B cell (primary cell): ENCODE measurements at regions not wholly inside any gene's neighbourhood (a gene's known extent, or its start where the extent isn't known, plus 50 kb on each side); places are given as distances from the start of the nearest gene placed in this dataset.

Experiments used
- ATAC-seq: fragments of 200-7000 bp; cut with Tn5 transposase; one replicate; pipeline ENCODE4 v1.10.0; 2021; ENCODE audit warnings: low read depth, mild to moderate bottlenecking, moderate number of reproducible peaks, moderate library complexity
- CTCF ChIA-PET: fragments of 350-600 bp; sonication (Branson Sonifier 250); formaldehyde crosslinking; loops from one replicate; lab custom pipeline; 2021; ENCODE audit warnings: antibody characterized with exemption, inconsistent platforms; lab: Charles Lee
- POLR2A ChIA-PET: fragments of 350-600 bp; sonication (Branson Sonifier 250); formaldehyde crosslinking; loops from one replicate; lab custom pipeline; 2021; ENCODE audit warnings: antibody characterized with exemption; lab: Charles Lee
- DNase-seq: peaks from one replicate; pipeline ENCODE4 v3.0.0; 2013
- H2AFZ ChIP-seq: 2 replicates; pipeline ENCODE4 v1.6.1; 2012; ENCODE audit warnings: mild to moderate bottlenecking, low read depth, low read length; ENCODE audit not compliant: insufficient read depth, poor library complexity, severe bottlenecking
- H3K27ac ChIP-seq, 2 donors: 1 replicate in 1 of 2; 2 replicates in 1 of 2; pipeline ENCODE4 v1.5.1; 2012 to 2013; ENCODE audit warnings: low read length in 2 of 2, mild to moderate bottlenecking in 2 of 2, moderate library complexity in 1 of 2
- H3K27me3 ChIP-seq, 4 experiments: fragments of 200-600 bp in 1 of 4; sonication (generic) in 1 of 4; replicated peaks in 1 of 4; 1 replicate in 2 of 4; 2 replicates in 2 of 4; pipeline versions ENCODE4 v1.6.1 to v1.7.0; 2013 to 2016; ENCODE audit warnings: low read length in 3 of 4, mild to moderate bottlenecking in 2 of 4, mixed read lengths in 1 of 4, moderate library complexity in 1 of 4; ENCODE audit not compliant: insufficient read depth in 4 of 4, control insufficient read depth in 3 of 4; ENCODE audit errors: control extremely low read depth in 1 of 4
- H3K36me3 ChIP-seq, 2 experiments: replicated peaks in 1 of 2; 1 replicate in 1 of 2; 2 replicates in 1 of 2; pipeline versions ENCODE4 v1.6.1 to v1.7.1; 2013; ENCODE audit warnings: low read length in 1 of 2; ENCODE audit not compliant: insufficient read depth in 2 of 2, control insufficient read depth in 1 of 2; ENCODE audit errors: control extremely low read depth in 1 of 2, extremely low read depth in 1 of 2
- H3K4me1 ChIP-seq, 2 donors: fragments of 200-600 bp in 1 of 2; sonication (generic) in 1 of 2; 1 replicate in 1 of 2; 2 replicates in 1 of 2; pipeline versions ENCODE4 v1.5.1 to v1.6.1; 2013 to 2017; ENCODE audit warnings: low read length in 2 of 2; ENCODE audit not compliant: control insufficient read depth in 2 of 2, insufficient read depth in 2 of 2
- H3K4me2 ChIP-seq: replicated peaks from 2 replicates; pipeline ENCODE3; 2012; ENCODE audit warnings: mild to moderate bottlenecking, low read depth, low read length; ENCODE audit not compliant: poor library complexity, severe bottlenecking
- H3K4me3 ChIP-seq, 5 experiments: fragments of 200-600 bp in 1 of 5; sonication (generic) in 1 of 5; 1 replicate in 3 of 5; 2 replicates in 2 of 5; pipeline versions ENCODE4 v1.5.1 to v1.7.0; 2011 to 2016; ENCODE audit warnings: low read length in 4 of 5, mild to moderate bottlenecking in 4 of 5, low read depth in 2 of 5, control low read depth in 1 of 5, moderate library complexity in 1 of 5; ENCODE audit not compliant: insufficient read depth in 1 of 5; ENCODE audit errors: control extremely low read depth in 1 of 5, extremely low read depth in 1 of 5
- H3K79me2 ChIP-seq: fragments of 200-600 bp; sonication (generic); one replicate; pipeline ENCODE4 v1.6.0; 2016; ENCODE audit warnings: low read length; ENCODE audit not compliant: control insufficient read depth, insufficient read depth
- H3K9ac ChIP-seq: fragments of 200-600 bp; sonication (generic); 2 replicates; pipeline ENCODE4 v1.6.1; 2017; ENCODE audit warnings: mild to moderate bottlenecking, low read length, moderate library complexity
- H3K9me3 ChIP-seq, 3 donors: one replicate each; pipeline versions ENCODE4 v1.6.1 to v1.7.1; 2013; ENCODE audit warnings: low read length in 2 of 3; ENCODE audit not compliant: control insufficient read depth in 2 of 3, insufficient read depth in 1 of 3; ENCODE audit errors: control extremely low read depth in 1 of 3
- H4K20me1 ChIP-seq: 2 replicates; pipeline ENCODE4 v1.6.0; 2012; ENCODE audit warnings: mild to moderate bottlenecking, low read length; ENCODE audit not compliant: insufficient read depth, control insufficient read depth, poor library complexity, severe bottlenecking
- H3K27ac Mint-ChIP-seq: one replicate; pipeline ENCODE4 v1.8.0; 2021; ENCODE audit warnings: mixed read lengths
- H3K27me3 Mint-ChIP-seq: one replicate; pipeline ENCODE4 v1.8.0; 2021; ENCODE audit warnings: mixed read lengths
- H3K4me1 Mint-ChIP-seq: one replicate; pipeline ENCODE4 v1.8.0; 2021; ENCODE audit warnings: mixed read lengths
- H3K4me3 Mint-ChIP-seq: one replicate; pipeline ENCODE4 v1.8.0; 2021; ENCODE audit warnings: mixed read lengths
- H3K9me3 Mint-ChIP-seq: one replicate; pipeline ENCODE4 v1.8.0; 2022; ENCODE audit warnings: mixed read lengths; ENCODE audit not compliant: insufficient read depth
- EZH2 ChIP-seq: IDR thresholded peaks from 2 replicates; pipeline ENCODE4 v1.6.1; 2012; ENCODE audit warnings: borderline replicate concordance, low read depth, mild to moderate bottlenecking, moderate library complexity, low read length; ENCODE audit not compliant: insufficient read depth, poor library complexity, severe bottlenecking
- WGBS: methylation state at CpG from one replicate; pipeline ENCODE4 v1.1.5; 2013; ENCODE audit warnings: missing lambda C conversion rate; ENCODE audit not compliant: insufficient coverage; 5-methylcytosine and 5-hydroxymethylcytosine counted together
- intact Hi-C: fragments of 100-400 bp; cut with micrococcal nuclease; formaldehyde crosslinking; loops from one replicate; pipeline ENCODE4 v1.10.0; 2022
- TF ChIP-seq, protein P1 (sequence below): fragments of 200-600 bp; IDR thresholded peaks from one replicate; pipeline ENCODE4 v1.8.0; 2022; ENCODE audit warnings: antibody characterized with exemption, mild to moderate bottlenecking

DNA sequence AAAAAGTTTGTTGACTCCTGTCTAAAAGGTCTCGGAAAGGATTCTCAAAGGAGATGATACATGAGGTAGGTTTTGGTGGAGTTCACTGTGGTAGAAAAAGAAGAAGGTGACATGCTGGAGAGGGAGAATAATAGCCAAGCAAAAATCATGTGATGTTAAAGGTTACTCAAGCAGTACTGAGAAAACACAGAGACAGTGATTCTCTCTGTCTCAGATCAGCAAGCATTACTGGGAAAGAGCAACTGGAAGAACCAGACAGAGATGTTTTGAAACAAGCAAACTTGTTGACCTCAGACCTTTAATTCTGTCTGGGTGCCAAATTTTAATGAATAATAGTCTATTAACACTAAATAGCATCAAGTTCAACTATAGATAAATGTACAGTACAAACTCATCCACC is 183.5 kb upstream of the PLEKHG7 start:
- Mint-ChIP-seq H3K27me3 (no peaks in the 10 kb centered on the region), H3K9me3 (no peaks in the 10 kb centered on the region), H3K4me1 (peaks cover 34% of the 10 kb centered on the region), H3K27ac (no peak overlapping the region), H3K4me3 (no peak overlapping the region)
- no peaks in the 10 kb centered on the region for H3K36me3 ChIP-seq
- ChIA-PET CTCF (interaction anchor here (0.7 kb wide), 1 partner anchor 329 kb away, joined by 3 read pairs; no protein-coding TSS in a partner anchor), POLR2A (no interaction called here)
- peak overlapping the region; percentile 20 for H3K4me2 ChIP-seq
- TF ChIP-seq EZH2 = no peak
- TF ChIP-seq, protein P1, sequence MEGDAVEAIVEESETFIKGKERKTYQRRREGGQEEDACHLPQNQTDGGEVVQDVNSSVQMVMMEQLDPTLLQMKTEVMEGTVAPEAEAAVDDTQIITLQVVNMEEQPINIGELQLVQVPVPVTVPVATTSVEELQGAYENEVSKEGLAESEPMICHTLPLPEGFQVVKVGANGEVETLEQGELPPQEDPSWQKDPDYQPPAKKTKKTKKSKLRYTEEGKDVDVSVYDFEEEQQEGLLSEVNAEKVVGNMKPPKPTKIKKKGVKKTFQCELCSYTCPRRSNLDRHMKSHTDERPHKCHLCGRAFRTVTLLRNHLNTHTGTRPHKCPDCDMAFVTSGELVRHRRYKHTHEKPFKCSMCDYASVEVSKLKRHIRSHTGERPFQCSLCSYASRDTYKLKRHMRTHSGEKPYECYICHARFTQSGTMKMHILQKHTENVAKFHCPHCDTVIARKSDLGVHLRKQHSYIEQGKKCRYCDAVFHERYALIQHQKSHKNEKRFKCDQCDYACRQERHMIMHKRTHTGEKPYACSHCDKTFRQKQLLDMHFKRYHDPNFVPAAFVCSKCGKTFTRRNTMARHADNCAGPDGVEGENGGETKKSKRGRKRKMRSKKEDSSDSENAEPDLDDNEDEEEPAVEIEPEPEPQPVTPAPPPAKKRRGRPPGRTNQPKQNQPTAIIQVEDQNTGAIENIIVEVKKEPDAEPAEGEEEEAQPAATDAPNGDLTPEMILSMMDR = no peak
- no peaks in the 10 kb centered on the region for H4K20me1 ChIP-seq
- 100% methylated on average over 1 of the region's 1 CpG for WGBS
- H3K4me3 ChIP-seq = no peak overlapping the region
- H3K4me1 ChIP-seq = peaks cover 19 to 21% of the 10 kb centered on the region in 2 donors
- H3K27ac ChIP-seq = no peak overlapping the region
- H3K79me2 ChIP-seq = no peaks in the 10 kb centered on the region
- DNase-seq = no peak
- no peak overlapping the region for H3K9ac ChIP-seq
- no peaks in the 10 kb centered on the region for H3K27me3 ChIP-seq
- H3K9me3 ChIP-seq = peaks cover 0 to 3% (median 0%) of the 10 kb centered on the region in 3 donors
- H2AFZ ChIP-seq = peak overlapping the region; percentile 9
- ATAC-seq = no peak
- intact Hi-C loops = no loop called here

DNA sequence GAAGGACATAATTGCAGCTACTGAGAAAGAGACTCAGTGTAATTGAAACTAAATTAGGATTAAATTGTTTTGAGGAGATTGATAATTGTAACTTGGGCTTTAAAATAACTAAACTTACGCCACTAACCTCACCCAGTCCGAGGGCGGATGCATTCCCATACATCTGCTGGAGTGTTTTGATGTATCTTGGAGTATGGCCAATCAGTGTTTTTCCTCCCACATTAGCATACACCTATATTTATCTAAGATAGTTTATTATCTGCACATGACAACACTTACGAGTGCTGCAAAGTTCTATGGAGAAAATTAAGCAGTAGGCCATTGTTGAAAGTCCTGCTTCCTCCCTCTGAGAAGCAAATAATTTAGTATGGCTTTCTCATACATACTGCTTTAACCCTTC is 184.7 kb upstream of the PLEKHG7 start:
- no peak overlapping the region for H3K27ac Mint-ChIP-seq
- no peaks in the 10 kb centered on the region for H3K36me3 ChIP-seq
- ChIA-PET CTCF (interaction anchor here (1.0 kb wide), 1 partner anchor 52 kb away, joined by 3 read pairs; no protein-coding TSS in a partner anchor), POLR2A (no interaction called here)
- no peaks in the 10 kb centered on the region for H3K27me3 ChIP-seq
- H3K4me1 Mint-ChIP-seq = peaks cover 34% of the 10 kb centered on the region
- ATAC-seq (no peak), DNase-seq (no peak)
- no peaks in the 10 kb centered on the region for H3K27me3 Mint-ChIP-seq
- H3K4me2 ChIP-seq = no peak overlapping the region
- H3K79me2 ChIP-seq = no peaks in the 10 kb centered on the region
- H3K9me3 Mint-ChIP-seq = no peaks in the 10 kb centered on the region
- 100% methylated on average over 1 of the region's 4 CpGs for WGBS
- H3K4me3 ChIP-seq = no peak overlapping the region
- peaks cover 19 to 21% of the 10 kb centered on the region in 2 donors for H3K4me1 ChIP-seq
- no peaks in the 10 kb centered on the region for H4K20me1 ChIP-seq
- H3K9ac ChIP-seq = no peak overlapping the region
- H3K4me3 Mint-ChIP-seq = no peak overlapping the region
- no peak overlapping the region for H3K27ac ChIP-seq
- no peak overlapping the region for H2AFZ ChIP-seq
- intact Hi-C loops = no loop called here
- H3K9me3 ChIP-seq = peaks cover 0 to 3% (median 0%) of the 10 kb centered on the region in 3 donors
- TF ChIP-seq EZH2 = no peak
